NCI-H774 (cell line): ENCODE measurements at regions not wholly inside any gene's neighbourhood (a gene's known extent, or its start where the extent isn't known, plus 50 kb on each side); places are given as distances from the start of the nearest gene placed in this dataset.
"Not testable (repeated sequence)": the region's sequence is repeated elsewhere in the genome, so short reads cannot be mapped to it uniquely, and the experiment has no call there.

Experiments used
- DNase-seq: peaks from one replicate; lab custom pipeline; 2025; lab: John Stamatoyannopoulos, UW

DNA sequence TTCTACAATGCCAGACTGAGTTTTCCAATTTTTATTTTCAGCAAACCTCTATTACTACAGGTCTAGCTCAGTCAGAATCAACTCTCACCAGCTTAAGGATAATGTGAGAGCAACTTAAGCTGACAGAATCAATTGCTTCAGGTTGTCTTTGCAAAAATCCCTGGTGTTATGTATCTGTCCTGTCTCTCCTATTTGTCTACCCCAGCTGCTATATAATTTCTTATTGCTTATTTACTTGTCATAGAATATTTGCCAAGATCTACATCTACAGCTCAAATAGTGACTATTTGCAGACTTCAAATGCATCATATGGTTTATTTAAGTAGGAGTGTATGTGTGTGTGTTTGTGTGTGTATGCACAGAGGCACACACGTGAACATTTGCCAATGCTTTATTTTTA lies 54.1 kb downstream of the FOXG1 start:
- DNase-seq: no peak

DNA sequence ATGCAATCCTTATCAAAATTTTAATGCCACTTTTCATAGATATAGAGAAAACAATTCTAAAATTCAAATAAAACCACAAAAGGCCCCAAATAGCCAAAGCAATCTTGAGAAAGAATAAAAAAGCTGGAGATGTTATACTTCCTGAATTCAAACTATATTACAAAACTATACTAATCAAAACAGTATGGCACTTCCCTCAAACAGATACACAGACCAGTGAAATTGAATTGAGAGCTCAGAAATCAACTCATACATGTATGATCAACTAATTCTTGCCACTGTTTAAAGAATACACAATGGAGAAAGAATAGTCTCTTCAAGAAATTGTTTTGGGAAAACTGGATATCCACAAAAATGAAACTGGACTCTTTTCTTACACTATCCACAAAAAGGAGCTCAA lies 55.4 kb downstream of the FOXG1 start:
- DNase-seq: no peak

DNA sequence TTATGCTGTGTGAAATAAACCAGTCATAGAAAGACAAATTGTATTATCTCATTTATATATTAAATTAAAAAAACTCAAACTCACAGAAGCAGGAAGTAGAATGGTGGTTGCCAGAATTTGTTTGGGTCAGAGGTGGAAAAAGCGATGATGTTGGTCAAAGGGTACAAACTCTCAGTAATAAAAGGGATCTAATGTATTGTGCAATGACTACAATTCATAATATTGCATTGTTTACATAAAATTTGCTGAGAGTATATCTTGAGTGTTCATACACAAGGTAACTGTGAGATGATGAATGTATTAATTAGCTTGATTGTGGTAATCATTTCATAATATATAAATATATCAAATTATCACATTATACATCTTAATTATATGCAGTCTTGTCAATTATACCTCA lies 56.7 kb downstream of the FOXG1 start:
- no peak for DNase-seq

DNA sequence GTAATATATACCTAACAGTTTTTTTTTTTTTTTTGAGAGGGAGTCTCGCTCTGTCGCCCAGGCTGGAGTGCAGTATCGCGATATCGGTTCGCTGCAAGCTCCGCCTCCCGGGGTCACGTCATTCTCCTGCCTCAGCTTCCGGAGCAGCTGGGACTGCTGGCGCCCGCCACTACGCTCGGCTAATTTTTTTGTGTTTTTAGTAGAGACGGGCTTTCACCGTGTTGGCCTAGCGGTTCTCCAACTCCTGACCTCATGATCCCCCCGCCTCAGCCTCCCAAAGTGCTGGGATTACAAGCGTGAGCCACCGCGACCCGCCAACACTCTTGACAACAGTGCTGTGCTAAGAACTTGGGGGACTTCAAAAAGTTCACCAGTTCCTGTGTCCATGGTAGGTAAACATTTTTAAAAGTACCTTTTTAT lies 63.5 kb downstream of the FOXG1 start:
- DNase-seq: no peak

DNA sequence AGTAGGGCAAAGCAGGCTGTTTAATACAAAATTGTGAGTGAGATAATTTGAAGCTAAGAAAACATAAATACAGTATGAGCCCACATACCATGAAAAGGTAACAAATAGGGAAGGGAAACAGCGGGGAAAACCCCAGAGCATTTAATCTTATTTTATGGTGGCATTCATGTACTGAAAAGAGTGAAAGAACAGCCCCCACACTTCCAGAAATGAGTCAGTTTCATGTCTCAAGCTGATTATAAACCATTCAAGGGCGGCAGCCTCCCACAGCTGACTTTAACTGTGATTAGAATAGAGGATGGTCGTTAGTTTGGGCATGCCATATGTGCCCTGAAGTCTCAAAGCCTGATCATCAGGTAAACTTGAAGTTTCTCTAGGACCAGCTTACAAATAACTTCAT lies 64.5 kb downstream of the FOXG1 start:
- no peak for DNase-seq

DNA sequence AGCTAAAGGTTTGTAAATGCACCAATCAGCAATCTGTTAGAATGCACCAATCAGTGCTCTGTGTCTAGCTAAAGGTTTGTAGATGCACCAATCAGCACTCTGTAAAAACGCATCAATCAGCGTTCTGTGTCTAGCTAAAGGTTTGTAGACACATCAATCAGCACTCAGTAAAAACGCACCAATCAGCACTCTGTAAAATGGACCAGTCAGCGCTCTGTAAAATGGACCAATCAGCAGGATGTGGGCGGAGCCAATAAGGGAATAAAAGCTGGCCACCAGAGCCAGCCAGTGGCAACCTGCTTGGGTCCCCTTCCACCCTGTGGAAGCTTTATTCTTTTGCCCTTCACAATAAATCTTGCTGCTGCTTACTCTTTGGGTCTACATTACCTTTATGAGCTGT lies 76.0 kb downstream of the FOXG1 start:
- not testable (repeated sequence) for DNase-seq

DNA sequence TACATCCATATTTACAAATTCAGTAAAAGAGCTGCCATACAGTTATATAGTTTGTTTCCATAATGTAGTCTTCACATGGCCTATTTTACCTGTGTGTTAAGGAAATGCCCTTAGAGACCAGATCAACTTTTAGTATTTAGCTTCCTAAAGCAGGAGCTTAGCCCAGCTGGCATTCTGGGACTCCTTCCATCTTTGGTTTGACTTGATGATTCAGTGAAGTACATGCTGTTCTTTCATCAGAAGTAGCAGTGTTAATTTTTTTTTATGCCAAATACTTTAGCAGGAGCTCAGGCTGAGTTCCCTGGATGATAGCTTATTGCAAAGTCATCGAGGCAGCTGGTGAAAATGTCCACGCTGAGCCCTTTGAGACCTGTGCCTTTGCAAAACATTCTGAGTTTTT lies 101.0 kb downstream of the FOXG1 start:
- DNase-seq: no peak

DNA sequence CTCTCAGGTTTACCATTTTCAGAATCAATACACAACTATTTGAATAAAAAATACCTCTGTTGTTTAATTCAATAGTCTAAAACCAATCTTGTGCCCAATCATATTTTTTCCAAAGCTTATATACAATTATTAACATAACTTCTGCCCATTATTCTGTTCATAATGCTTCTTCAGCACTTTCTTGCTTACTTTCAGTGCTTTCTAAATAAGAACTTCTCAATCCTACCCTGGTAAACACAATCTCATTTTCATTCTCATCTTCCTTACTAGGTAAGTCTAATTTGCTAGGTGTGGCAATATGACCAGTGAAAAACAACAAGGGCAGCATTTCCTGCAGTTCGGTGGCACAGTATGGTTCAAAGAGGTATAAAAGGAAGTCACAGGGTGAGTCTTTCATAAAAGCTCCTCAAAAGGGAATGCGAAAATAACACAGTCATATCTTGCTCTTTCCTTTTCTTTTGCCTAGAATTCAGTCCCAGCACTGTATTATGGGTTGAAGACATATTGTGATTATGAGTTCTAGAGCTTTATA lies 103.5 kb downstream of the FOXG1 start:
- no peak for DNase-seq

DNA sequence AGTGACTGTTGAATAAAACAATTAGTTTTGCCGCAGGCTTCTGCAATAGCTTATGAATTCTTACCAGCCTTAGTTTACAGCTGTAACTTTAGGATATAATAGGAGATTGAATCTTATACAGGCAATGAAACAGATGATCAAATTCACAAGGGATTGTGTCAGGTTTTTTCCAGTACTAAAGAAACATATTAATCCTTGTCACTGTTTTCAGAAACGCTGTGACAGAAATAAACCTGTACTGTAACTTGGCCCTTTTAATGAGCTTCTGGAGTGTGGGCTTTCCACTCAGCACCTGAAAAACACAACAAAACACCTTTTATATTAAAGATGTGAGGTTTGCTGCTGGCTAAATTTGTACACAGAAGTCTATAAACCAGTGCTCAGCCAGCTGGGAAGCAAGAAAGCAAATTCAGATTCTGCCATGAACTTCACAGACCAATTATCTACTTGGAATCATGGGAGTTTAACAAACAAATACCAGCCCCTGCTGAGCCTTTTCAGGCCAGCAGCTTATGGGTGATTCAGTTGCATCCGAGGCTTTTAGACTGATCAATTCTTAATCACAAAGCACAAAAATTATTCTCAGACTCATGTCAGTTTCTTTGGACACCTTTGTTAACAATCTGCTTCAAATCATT lies 109.5 kb downstream of the FOXG1 start:
- DNase-seq: peak; percentile 86

DNA sequence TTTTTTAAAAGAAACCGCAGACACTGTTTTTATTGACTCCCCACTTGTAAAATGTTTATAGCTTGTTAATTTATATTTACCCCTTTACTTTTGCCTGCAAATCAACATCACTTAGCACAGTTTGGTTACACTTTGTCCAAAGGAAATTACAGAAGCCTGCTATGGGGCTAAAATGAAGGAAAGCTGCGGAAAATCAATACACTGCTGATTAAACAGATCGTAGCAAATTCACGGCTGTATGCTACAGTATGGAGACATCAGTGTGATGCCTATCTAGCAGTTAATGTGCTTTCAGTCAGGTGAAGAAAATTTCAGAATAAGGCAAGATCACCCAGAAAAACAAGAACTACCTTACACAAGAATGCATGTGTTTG lies 110.0 kb downstream of the FOXG1 start:
- DNase-seq: peak; percentile 18

DNA sequence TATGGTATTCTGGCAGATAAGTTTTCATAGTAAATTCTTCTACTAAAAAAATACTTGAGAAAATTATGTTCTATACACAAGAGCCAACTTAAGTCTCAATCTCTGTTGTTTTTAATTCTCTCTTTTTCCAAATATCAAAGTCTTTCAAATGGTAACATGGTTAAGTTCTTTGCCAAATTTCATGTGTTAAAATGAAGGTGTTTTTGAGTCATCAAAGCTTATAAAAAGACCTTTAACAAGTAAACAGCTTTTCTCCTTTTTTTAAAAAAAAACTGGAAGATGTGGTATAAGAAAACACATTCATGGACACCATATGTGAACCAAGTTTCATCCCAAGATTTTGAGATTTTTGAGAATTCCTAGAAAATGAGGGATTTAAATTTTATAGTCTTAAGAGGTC lies 111.3 kb downstream of the FOXG1 start:
- no peak for DNase-seq

DNA sequence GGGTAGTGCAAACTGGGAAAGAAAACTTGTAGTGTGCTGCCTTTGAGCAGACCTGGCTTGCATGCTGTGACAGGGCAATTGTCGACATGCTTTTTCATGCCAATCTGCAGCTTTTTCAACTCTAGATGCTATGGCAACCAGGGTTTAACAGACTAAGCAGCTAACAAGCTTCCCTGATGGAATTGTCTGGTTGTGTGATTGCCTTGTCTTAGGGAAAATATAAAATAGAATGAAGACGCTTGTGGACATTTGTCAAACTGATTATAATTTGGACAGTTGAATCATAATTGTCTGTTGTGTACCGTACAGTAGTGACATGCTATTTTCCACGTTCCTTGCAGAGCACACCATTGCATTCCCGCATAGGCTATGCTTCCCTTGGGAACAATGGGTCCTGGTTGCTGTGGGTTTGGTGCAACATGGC lies 113.0 kb downstream of the FOXG1 start:
- DNase-seq: peak; percentile 13

DNA sequence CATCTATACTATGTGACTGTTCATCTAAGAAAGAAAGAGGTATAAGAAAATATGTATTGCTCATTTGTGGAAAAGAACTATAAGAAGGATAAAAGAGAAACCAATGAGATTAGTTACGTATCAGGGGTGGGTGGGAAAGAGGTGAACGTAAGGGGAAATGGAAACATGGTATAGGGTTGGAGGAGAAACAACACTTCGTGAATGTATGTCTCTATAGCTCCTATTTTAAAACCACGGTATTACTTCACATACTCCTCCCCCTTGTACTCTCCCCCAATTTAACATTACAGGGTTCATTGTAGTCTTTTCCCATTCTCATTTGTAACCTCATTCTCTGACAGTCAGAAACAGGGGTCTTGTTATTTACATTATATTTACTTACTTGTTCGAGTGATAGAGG lies 120.4 kb downstream of the FOXG1 start:
- DNase-seq: no peak

DNA sequence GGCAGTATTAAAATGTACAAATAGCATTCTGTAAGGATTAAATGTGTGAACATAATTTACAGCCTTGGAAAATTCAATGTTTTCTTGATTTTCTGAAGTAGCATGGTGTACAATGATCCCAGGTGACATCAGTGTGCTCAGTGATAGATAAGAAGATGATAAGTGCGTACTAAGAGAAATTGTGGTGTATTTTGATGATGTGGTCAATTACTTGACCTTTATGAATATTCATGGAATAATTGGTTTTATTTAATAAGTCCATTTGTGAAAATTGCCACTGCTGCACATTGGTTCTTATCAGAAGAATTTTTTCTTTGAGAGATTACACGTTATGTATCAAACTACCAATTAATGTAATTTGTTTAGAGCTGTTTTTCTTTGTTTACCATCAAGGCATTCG lies 128.8 kb downstream of the FOXG1 start:
- DNase-seq: no peak

DNA sequence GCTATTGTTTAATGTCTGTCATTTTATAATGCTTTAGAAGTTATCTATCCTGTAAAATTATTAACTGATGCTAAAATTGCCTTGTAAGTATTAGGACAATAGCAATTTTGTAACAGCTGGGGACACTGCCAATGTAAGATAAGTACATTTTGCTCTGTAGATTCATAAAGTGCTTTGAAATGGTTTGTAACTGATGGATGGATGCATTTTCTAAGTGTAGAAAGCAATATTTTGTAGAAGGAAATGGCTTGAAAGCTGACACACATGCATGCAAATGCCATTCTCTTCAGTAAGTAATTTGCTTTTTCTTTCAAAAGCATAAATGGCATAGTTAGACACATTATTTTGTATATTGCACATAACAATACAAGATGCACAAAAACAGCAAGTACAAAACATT lies 129.8 kb downstream of the FOXG1 start:
- no peak for DNase-seq

DNA sequence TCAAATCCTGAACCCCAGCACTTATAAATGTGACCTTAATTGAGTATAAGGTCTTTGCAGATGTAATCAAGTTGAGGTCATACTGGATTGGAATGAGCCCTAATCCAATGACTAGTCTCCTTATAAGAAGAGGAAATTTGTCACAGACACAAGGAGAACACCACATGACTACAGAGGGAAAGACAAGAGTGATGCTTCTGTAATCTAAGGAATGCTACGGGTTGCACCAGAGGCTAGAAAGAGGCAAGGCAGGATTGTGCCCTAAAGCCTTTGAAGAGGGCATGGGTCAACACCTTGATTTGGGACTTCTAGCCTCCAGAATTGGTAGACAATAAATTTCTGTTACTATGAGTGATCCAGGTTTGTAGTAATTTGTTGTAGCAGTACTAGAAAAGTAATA lies 135.0 kb downstream of the FOXG1 start:
- DNase-seq: no peak

DNA sequence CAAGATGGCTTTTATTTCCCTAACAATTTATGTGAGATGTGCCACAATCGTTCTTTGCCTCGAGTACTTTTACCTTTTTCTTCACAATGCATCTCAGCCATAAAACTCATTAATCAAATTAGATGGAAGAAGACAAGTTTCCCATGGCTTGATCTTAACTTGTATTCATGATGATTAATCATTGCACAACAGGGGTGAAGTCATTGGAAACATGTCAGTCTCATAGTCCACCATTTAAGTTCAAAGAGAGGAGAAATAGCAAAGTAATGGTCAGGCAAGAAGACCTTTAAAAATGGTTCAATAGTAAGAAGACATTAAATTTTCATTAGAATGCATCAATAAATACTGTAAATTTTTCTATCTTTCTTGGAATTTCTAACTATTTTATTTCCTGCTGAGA lies 136.3 kb downstream of the FOXG1 start:
- no peak for DNase-seq

DNA sequence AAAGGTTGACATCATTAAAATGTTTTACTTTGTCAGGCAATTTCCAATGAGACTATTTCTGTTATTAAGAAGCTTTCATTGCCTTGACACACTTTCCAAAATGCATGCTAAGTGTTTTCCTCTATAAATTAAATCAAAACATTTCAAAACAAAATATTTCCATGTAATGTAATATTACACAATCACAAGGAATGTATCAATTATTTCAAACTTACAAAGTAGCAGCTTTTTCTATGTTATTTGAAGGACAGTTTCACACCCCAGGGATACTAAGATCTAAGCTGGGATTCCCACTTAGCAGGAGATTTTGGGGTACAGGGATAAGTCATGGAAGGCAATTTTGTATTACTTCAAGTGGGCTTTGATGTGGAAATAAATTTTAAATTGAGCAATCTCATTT lies 144.9 kb downstream of the FOXG1 start:
- DNase-seq: no peak

DNA sequence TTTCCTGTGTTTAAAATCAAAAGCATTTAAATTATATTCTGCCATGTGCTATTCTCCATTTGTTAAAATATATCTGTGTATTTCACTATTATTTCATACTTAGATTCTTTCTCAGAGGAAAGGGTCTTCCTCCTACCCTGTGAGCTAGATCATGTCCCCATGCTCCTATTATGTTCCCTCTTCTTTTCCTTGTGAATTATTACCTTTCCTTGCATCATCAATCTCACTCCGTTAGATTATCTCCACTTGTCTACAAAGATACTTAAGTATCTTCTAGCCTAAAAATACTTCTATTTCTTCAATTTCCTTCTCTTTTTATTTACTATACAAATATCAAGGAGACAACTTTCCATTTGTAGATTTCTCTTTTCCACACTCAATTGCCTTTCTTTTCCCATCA lies 146.5 kb downstream of the FOXG1 start:
- no peak for DNase-seq

DNA sequence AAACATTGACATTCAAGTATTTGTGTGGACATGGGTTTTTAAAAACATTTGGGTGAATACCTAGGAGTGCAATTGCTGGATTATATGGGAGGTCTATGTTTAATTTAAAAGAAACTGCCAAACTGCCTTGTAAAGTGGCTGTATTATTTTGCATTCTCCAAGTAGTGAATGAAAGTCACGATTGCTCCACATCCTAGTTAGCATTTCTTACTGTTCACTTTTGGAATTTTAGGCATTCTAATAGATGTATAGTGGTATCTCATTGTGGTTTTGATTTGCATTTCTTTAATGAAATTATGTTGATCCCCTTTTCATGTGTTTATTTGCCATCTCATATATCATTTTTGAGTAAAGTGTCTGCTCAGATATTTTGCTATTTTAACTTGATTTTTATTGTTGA lies 159.5 kb downstream of the FOXG1 start:
- no peak for DNase-seq

DNA sequence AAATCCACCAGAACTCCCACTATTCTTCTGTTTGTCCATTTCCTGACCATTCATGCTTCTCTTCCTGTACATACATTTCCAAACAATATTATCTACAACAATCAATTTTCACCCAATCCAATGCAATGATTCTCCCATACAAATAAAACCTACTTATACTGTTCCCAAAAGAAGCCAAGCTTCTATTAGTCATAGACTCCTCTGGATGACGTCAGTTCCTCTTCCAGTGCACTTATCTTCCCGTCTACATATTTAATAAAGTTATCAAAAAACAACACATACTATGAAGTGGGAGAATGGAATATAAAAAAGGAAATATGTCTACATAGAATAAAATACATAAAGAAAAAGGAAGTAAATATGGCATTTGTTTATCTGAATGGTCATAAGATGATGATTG lies 165.4 kb downstream of the FOXG1 start:
- no peak for DNase-seq

DNA sequence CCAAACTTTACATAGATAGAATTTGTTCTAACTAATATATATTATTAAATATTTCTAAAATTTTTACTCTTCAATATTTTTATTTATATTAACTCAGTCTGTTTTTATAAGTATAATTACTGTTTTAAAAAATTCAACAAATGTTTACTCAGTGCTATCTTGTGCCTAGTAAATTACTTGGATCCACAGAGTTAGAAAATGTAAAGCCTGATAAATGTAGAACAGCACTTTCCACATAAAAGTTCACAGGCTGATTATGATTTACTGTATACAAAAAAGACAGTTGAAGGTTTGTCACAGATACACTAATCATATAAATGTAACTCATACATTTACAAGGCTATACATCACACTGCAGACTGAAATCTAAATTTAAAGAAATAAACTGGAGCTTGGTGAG lies 170.0 kb downstream of the FOXG1 start:
- DNase-seq: no peak

DNA sequence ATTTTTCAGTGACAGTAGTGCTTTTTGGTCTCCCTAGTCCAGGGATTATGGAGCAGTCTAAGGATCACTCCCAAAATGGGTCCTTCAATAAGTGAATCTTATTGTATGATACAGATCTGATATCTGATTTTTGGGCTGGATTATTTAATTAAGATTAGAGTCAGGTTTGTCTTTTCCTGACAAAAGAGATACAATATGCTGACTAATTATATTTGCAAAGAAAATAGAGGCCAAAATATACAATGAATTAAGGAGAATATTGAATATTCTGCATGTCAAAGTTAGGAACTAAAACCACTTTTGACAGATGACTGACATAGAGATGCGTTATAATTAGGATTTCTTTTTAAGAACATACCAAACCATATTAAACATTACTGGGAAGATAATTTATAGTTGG lies 175.2 kb downstream of the FOXG1 start:
- DNase-seq: no peak

DNA sequence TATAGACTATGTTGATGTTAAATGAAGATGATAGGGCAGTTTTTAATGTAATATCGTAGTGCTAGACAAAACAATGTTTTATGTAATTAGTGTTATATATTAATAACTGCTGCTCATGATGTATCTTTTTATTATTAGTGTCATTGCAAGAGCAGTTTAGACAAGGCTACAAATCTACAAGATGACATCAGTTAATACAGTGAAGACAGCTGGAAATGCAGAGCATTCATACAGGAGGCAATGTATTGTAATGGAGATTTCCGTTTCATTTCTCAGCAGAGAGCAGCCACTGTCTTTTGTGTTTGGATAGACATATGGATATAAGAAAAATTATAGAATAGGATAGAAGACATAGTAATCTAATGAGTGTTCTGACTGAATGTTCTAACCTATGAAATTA lies 178.0 kb downstream of the FOXG1 start:
- DNase-seq: no peak

DNA sequence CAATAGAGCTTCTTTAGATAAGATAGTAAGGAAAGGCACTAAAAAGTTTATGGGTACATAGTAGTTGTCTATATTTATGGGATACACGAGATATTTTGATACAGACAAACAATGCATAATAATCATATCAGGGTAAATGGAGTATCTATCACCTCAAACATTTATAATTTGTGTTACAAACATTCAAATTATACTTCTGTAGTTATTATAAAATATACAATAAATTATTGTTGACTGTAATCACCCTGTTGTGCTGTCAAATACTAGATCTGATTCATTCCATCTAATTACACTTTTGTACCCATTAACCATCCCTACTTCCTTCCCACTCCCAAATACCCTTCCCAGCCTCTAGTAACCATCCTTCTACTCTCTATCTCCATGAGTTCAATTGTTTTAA lies 179.7 kb downstream of the FOXG1 start:
- no peak for DNase-seq
